Right lobe of liver (tissue), 4 donors: ENCODE measurements at regions not wholly inside any gene's neighbourhood (a gene's known extent, or its start where the extent isn't known, plus 50 kb on each side); places are given as distances from the start of the nearest gene placed in this dataset.

Experiments used
- POLR2A ChIP-seq: fragments of 450-650 bp; IDR thresholded peaks from one replicate; pipeline ENCODE4 v1.6.1; 2017; ENCODE audit warnings: antibody characterized with exemption, mild to moderate bottlenecking
- TF ChIP-seq, protein P1 (sequence below), 4 donors: fragments of 200-600 bp in 3 of 4; fragments of 450-650 bp in 1 of 4; IDR thresholded peaks; one replicate each; pipeline versions ENCODE4 v1.5.1 to v1.8.0; 2016 to 2022; ENCODE audit warnings: antibody characterized with exemption in 4 of 4, mild to moderate bottlenecking in 2 of 4
- donor health status: DM: no; HTN: no; CAD: no.
- donor health status: DM: no; HTN: no; CAD: no.
- donor health status: DM: no; HTN: yes; CAD: no.

DNA sequence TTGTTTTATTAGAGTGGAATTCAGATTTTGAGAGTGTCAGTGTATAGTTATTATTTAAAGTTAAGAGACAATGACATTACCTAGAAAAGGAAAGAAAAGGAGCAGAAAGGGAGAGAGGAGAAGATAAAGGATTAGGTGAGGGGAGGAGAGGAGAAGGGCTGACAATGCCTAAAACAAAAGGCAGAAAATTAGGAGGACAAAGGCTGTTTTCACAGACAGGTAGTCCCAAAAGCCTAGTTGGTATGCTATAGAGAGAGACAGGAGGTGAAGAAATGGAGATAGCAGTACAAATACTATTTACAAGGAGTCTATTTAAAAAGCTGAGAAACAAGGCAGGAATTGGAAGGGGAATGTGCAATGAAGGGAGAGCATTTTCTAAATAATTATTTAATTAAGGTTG, 409.4 kb upstream of the ADGRB3 start:
- TF ChIP-seq, protein P1, sequence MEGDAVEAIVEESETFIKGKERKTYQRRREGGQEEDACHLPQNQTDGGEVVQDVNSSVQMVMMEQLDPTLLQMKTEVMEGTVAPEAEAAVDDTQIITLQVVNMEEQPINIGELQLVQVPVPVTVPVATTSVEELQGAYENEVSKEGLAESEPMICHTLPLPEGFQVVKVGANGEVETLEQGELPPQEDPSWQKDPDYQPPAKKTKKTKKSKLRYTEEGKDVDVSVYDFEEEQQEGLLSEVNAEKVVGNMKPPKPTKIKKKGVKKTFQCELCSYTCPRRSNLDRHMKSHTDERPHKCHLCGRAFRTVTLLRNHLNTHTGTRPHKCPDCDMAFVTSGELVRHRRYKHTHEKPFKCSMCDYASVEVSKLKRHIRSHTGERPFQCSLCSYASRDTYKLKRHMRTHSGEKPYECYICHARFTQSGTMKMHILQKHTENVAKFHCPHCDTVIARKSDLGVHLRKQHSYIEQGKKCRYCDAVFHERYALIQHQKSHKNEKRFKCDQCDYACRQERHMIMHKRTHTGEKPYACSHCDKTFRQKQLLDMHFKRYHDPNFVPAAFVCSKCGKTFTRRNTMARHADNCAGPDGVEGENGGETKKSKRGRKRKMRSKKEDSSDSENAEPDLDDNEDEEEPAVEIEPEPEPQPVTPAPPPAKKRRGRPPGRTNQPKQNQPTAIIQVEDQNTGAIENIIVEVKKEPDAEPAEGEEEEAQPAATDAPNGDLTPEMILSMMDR (IDR thresholded peaks at IDR 0.05) = no peak
- TF ChIP-seq POLR2A = no peak
